H1 (cell line): ENCODE measurements at regions not wholly inside any gene's neighbourhood (a gene's known extent, or its start where the extent isn't known, plus 50 kb on each side); places are given as distances from the start of the nearest gene placed in this dataset.

Source experiments
- CTCF ChIA-PET: fragments of 300-600 bp; sonication (Branson Sonifier 250); formaldehyde crosslinking; loops from one replicate; lab custom pipeline; 2021; ENCODE audit not compliant: partially characterized antibody; lab: Charles Lee
- POLR2A ChIA-PET: fragments of 300-600 bp; sonication (Branson Sonifier 250); formaldehyde crosslinking; loops from one replicate; lab custom pipeline; 2021; ENCODE audit warnings: inconsistent platforms; ENCODE audit not compliant: partially characterized antibody; lab: Charles Lee
- DNase-seq, 2 experiments: peaks; one replicate each; pipeline versions ENCODE4 v3.0.0 to v3.0.0-alpha.2; 2010 to 2022; ENCODE audit warnings: low spot score in 2 of 2, low read depth in 1 of 2, mixed read lengths in 1 of 2
- FAIRE-seq: peaks from 2 replicates; lab custom pipeline; 2011; peaks lifted over from hg19 to GRCh38; lab: Jason Lieb, UNC
- H2AFZ ChIP-seq: 2 replicates; pipeline ENCODE4 v1.8.1; 2012; ENCODE audit warnings: low read length, inconsistent platforms
- H2AK5ac ChIP-seq: 2 replicates; pipeline ENCODE4 v1.6.1; 2013; ENCODE audit warnings: low read depth, low read length
- H2BK120ac ChIP-seq: replicated peaks from 2 replicates; pipeline ENCODE3; 2013; ENCODE audit warnings: low read depth, low read length, inconsistent platforms
- H2BK12ac ChIP-seq: 2 replicates; pipeline ENCODE4 v1.6.1; 2013; ENCODE audit warnings: low read depth, low read length
- H2BK15ac ChIP-seq: 2 replicates; pipeline ENCODE4 v1.6.1; 2013; ENCODE audit warnings: low read length
- H2BK20ac ChIP-seq: 2 replicates; pipeline ENCODE4 v1.6.1; 2013; ENCODE audit warnings: low read length
- H2BK5ac ChIP-seq: 2 replicates; pipeline ENCODE4 v1.6.1; 2013; ENCODE audit warnings: low read depth, low read length
- H3K14ac ChIP-seq: 2 replicates; pipeline ENCODE4 v1.6.1; 2013; ENCODE audit warnings: inconsistent platforms; ENCODE audit not compliant: insufficient read length
- H3K18ac ChIP-seq: 2 replicates; pipeline ENCODE4 v1.6.1; 2013; ENCODE audit warnings: low read length; ENCODE audit errors: extremely low read depth
- H3K23ac ChIP-seq: 2 replicates; pipeline ENCODE4 v1.6.1; 2013; ENCODE audit warnings: inconsistent platforms; ENCODE audit not compliant: insufficient read length
- H3K23me2 ChIP-seq: 2 replicates; pipeline ENCODE4 v1.6.1; 2013; ENCODE audit warnings: low read depth, low read length
- H3K27ac ChIP-seq: 2 replicates; pipeline ENCODE4 v1.6.1; 2011; ENCODE audit warnings: low read depth, low read length, inconsistent platforms
- H3K27me3 ChIP-seq, 4 experiments: replicated peaks in 1 of 4; 1 replicate in 1 of 4; 2 replicates in 3 of 4; pipeline versions ENCODE4 v1.6.1 to v1.8.1; 2011 to 2013; ENCODE audit warnings: low read length in 3 of 4, mild to moderate bottlenecking in 3 of 4, inconsistent platforms in 2 of 4, mixed read lengths in 2 of 4, moderate library complexity in 1 of 4; ENCODE audit not compliant: control insufficient read depth in 3 of 4, insufficient read depth in 3 of 4; ENCODE audit errors: extremely low read depth in 1 of 4
- H3K36me3 ChIP-seq, 4 experiments: 2 replicates each; pipeline versions ENCODE4 v1.6.1 to v1.8.1; 2011 to 2013; ENCODE audit warnings: mild to moderate bottlenecking in 4 of 4, low read length in 3 of 4, moderate library complexity in 2 of 4, control low read depth in 1 of 4, inconsistent platforms in 1 of 4; ENCODE audit not compliant: insufficient read depth in 4 of 4, control insufficient read depth in 2 of 4
- H3K4ac ChIP-seq: replicated peaks from 2 replicates; pipeline ENCODE3; 2013; ENCODE audit warnings: low read length, low read depth, mixed read lengths, inconsistent platforms; ENCODE audit not compliant: insufficient read length
- H3K4me1 ChIP-seq, 4 experiments: replicated peaks in 1 of 4; 1 replicate in 1 of 4; 2 replicates in 3 of 4; pipeline versions ENCODE4 v1.6.1 to v1.8.1; 2011 to 2013; ENCODE audit warnings: low read length in 3 of 4, inconsistent platforms in 2 of 4, mixed read lengths in 1 of 4; ENCODE audit not compliant: insufficient read depth in 4 of 4, control insufficient read depth in 3 of 4
- H3K4me2 ChIP-seq, 2 experiments: 2 replicates each; pipeline versions ENCODE4 v1.6.1 to v1.8.1; 2011 to 2013; ENCODE audit warnings: low read depth in 2 of 2, low read length in 2 of 2, control low read depth in 1 of 2, inconsistent platforms in 1 of 2, mild to moderate bottlenecking in 1 of 2; ENCODE audit not compliant: insufficient read depth in 1 of 2
- H3K4me3 ChIP-seq, 4 experiments: fragments of 200-600, 300-600 bp in 1 of 4; sonication (generic), shearing (Covaris generic), sonication (Bioruptor Twin) in 1 of 4; 2 replicates each; pipeline versions ENCODE4 v1.5.1 to v1.8.1; 2011 to 2016; ENCODE audit warnings: low read length in 4 of 4, low read depth in 3 of 4, control low read depth in 2 of 4, inconsistent platforms in 2 of 4, mild to moderate bottlenecking in 2 of 4, mixed read lengths in 1 of 4, moderate library complexity in 1 of 4; ENCODE audit not compliant: insufficient read depth in 2 of 4; ENCODE audit errors: extremely low read depth in 1 of 4
- H3K56ac ChIP-seq: replicated peaks from 2 replicates; pipeline ENCODE3; 2013; ENCODE audit warnings: low read depth, mild to moderate bottlenecking, mixed read lengths, low read length, inconsistent platforms; ENCODE audit not compliant: insufficient read length
- H3K79me1 ChIP-seq: 2 replicates; pipeline ENCODE4 v1.6.1; 2013; ENCODE audit warnings: low read depth, low read length, control low read depth
- H3K79me2 ChIP-seq, 2 experiments: 2 replicates each; pipeline versions ENCODE4 v1.6.1 to v1.8.1; 2012 to 2013; ENCODE audit warnings: low read length in 2 of 2, mild to moderate bottlenecking in 2 of 2, inconsistent platforms in 1 of 2; ENCODE audit not compliant: insufficient read depth in 2 of 2, control insufficient read depth in 1 of 2
- H3K9ac ChIP-seq, 4 experiments: replicated peaks in 1 of 4; 1 replicate in 1 of 4; 2 replicates in 3 of 4; pipeline versions ENCODE4 v1.6.1 to v1.8.1; 2011 to 2013; ENCODE audit warnings: low read depth in 3 of 4, low read length in 3 of 4, control low read depth in 2 of 4, mild to moderate bottlenecking in 2 of 4, moderate library complexity in 2 of 4, inconsistent platforms in 1 of 4; ENCODE audit errors: extremely low read depth in 1 of 4
- H3K9me3 ChIP-seq, 2 experiments: 2 replicates each; pipeline versions ENCODE4 v1.6.1 to v1.8.1; 2012 to 2013; ENCODE audit warnings: mild to moderate bottlenecking in 2 of 2, moderate library complexity in 2 of 2, control low read depth in 1 of 2, inconsistent platforms in 1 of 2, low read depth in 1 of 2, low read length in 1 of 2, mixed read lengths in 1 of 2; ENCODE audit not compliant: insufficient read depth in 2 of 2
- H4K20me1 ChIP-seq, 2 experiments: replicated peaks in 1 of 2; 2 replicates each; pipeline versions ENCODE3 to v1.8.1; 2011 to 2013; ENCODE audit warnings: inconsistent platforms in 2 of 2, low read length in 2 of 2, mild to moderate bottlenecking in 1 of 2; ENCODE audit not compliant: insufficient read depth in 2 of 2, control insufficient read depth in 1 of 2
- H4K5ac ChIP-seq: 2 replicates; pipeline ENCODE4 v1.6.1; 2013; ENCODE audit warnings: low read length, low read depth, mixed read lengths, inconsistent platforms; ENCODE audit not compliant: insufficient read length
- H4K8ac ChIP-seq: 2 replicates; pipeline ENCODE4 v1.8.0; 2013; ENCODE audit warnings: mild to moderate bottlenecking, moderate library complexity, low read length, inconsistent platforms; ENCODE audit not compliant: insufficient read depth; ENCODE audit errors: extremely low read depth
- H4K91ac ChIP-seq: replicated peaks from 2 replicates; pipeline ENCODE3; 2013; ENCODE audit warnings: low read length, mixed read lengths, inconsistent platforms; ENCODE audit not compliant: insufficient read length
- CBX5 ChIP-seq: fragments of 300-800, 300-1000 bp; sonication (generic); IDR thresholded peaks from 2 replicates; pipeline ENCODE4 v1.7.1; 2016; ENCODE audit warnings: antibody characterized with exemption, low read length, low read depth
- CBX8 ChIP-seq: fragments of 300-800, 300-1000 bp; sonication (generic); IDR thresholded peaks from 2 replicates; pipeline ENCODE4 v1.7.1; 2016; ENCODE audit warnings: low read depth, low read length, borderline replicate concordance
- EP300 ChIP-seq, 2 experiments: IDR thresholded peaks; 1 replicate in 1 of 2; 2 replicates in 1 of 2; pipeline ENCODE4 v1.6.1; 2011 to 2012; ENCODE audit warnings: low read depth in 2 of 2, low read length in 2 of 2, mild to moderate bottlenecking in 2 of 2, borderline replicate concordance in 1 of 2, inconsistent platforms in 1 of 2, moderate library complexity in 1 of 2
- MAFK ChIP-seq: IDR thresholded peaks from 2 replicates; pipeline ENCODE4 v1.6.1; 2012; ENCODE audit warnings: low read depth, mild to moderate bottlenecking, improper control_type of control experiment, low read length
- NRF1 ChIP-seq: IDR thresholded peaks from 2 replicates; pipeline ENCODE4 v1.6.1; 2011; ENCODE audit warnings: mild to moderate bottlenecking, low read depth, low read length, improper control_type of control experiment
- POLR2AphosphoS5 ChIP-seq: IDR thresholded peaks from 2 replicates; pipeline ENCODE4 v1.6.1; 2011; ENCODE audit warnings: low read depth, low read length
- SP2 ChIP-seq: IDR thresholded peaks from 2 replicates; pipeline ENCODE4 v1.6.1; 2012; ENCODE audit warnings: mild to moderate bottlenecking, low read length, inconsistent platforms
- SP4 ChIP-seq: IDR thresholded peaks from 2 replicates; pipeline ENCODE4 v1.6.1; 2012; ENCODE audit warnings: low read length, inconsistent platforms
- TEAD4 ChIP-seq: IDR thresholded peaks from 2 replicates; pipeline ENCODE4 v1.6.1; 2012; ENCODE audit warnings: low read depth, low read length, inconsistent platforms, mixed read lengths
- WGBS, 2 experiments: shearing (Covaris generic) in 1 of 2; methylation state at CpG; one replicate each; pipeline versions ENCODE4 v1.1.6 to v1.1.7; 2013 to 2015; ENCODE audit warnings: low lambda C conversion rate in 2 of 2, mixed read lengths in 2 of 2, inconsistent platforms in 1 of 2, low coverage in 1 of 2, missing lambda C conversion rate in 1 of 2; ENCODE audit not compliant: insufficient replicate concordance in 2 of 2, insufficient coverage in 1 of 2, insufficient read length in 1 of 2; ENCODE audit errors: extremely low coverage in 1 of 2, missing lambda C conversion rate in 1 of 2; 5-methylcytosine and 5-hydroxymethylcytosine counted together

DNA sequence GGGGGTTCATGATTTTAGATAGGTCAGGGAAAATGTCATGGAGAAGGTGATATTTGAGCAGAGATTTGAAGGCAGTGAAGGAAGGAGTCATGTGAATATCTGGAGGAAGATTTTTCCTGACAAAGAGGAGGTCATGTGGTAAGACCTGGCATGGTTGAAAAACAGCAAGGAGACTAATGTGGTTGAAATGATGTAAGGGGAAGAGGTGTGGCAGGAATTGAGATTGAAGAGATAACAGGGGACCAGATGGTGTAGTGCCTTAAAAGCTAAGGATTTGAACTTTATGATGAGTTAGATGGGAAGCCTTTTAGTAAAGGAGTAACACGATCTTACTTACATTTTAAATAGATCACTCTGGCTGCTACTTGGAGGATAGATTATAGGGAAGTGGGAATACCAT lies 210.9 kb downstream of the RTL9 start:
- no peak overlapping the region for H4K91ac ChIP-seq
- no peak overlapping the region for H3K4me3 ChIP-seq
- H3K79me1 ChIP-seq = no peaks in the 10 kb centered on the region
- no peak overlapping the region for H2BK15ac ChIP-seq
- H2BK120ac ChIP-seq = no peak overlapping the region
- no peak overlapping the region for H4K5ac ChIP-seq
- H2AK5ac ChIP-seq = no peak overlapping the region
- FAIRE-seq = peak; percentile 82
- no peak overlapping the region for H3K4me2 ChIP-seq
- no peaks in the 10 kb centered on the region for H4K20me1 ChIP-seq
- CTCF ChIA-PET = interaction anchor here (1.3 to 1.5 kb wide), 2 partner anchors 268 to 278 kb away, joined by 3 to 4 read pairs; no protein-coding TSS in a partner anchor
- no peak overlapping the region for H4K8ac ChIP-seq
- H3K4ac ChIP-seq = no peak overlapping the region
- no peaks in the 10 kb centered on the region for H3K36me3 ChIP-seq
- no peak for DNase-seq
- no peaks in the 10 kb centered on the region for H3K27me3 ChIP-seq
- H2AFZ ChIP-seq = no peak overlapping the region
- no peak overlapping the region for H2BK12ac ChIP-seq
- H3K79me2 ChIP-seq = no peaks in the 10 kb centered on the region
- no peak overlapping the region for H2BK5ac ChIP-seq
- POLR2A ChIA-PET = no interaction called here
- no peak overlapping the region for H3K27ac ChIP-seq
- H3K14ac ChIP-seq = no peak overlapping the region
- no peak overlapping the region for H3K23ac ChIP-seq
- H3K18ac ChIP-seq = no peak overlapping the region
- H3K9me3 ChIP-seq = no peaks in the 10 kb centered on the region
- H3K23me2 ChIP-seq = no peaks in the 10 kb centered on the region
- no peaks in the 10 kb centered on the region for H3K4me1 ChIP-seq
- H3K9ac ChIP-seq = no peak overlapping the region
- TF ChIP-seq EP300 (IDR thresholded peaks at IDR 0.05; ENCODE audit: borderline replicate concordance in 1 of 2, low read depth in 2 of 2, low read length in 2 of 2) = no peak
- TF ChIP-seq NRF1 = no peak
- TF ChIP-seq SP4 = no peak
- TF ChIP-seq CBX5 = no peak
- TF ChIP-seq POLR2AphosphoS5 = no peak
- TF ChIP-seq TEAD4 = no peak
- TF ChIP-seq CBX8 = no peak
- TF ChIP-seq MAFK = no peak
- TF ChIP-seq SP2 = no peak
- H3K56ac ChIP-seq = no peak overlapping the region
- H2BK20ac ChIP-seq = no peak overlapping the region
- 79% methylated on average over 1 of the region's 1 CpG; no CpG with 5 or more reads in 1 of the 2 experiments for WGBS, 2 experiments
